ENCODE measurements at regions not wholly inside any gene's neighbourhood (a gene's known extent, or its start where the extent isn't known, plus 50 kb on each side); places are given as distances from the start of the nearest gene placed in this dataset.

DNA sequence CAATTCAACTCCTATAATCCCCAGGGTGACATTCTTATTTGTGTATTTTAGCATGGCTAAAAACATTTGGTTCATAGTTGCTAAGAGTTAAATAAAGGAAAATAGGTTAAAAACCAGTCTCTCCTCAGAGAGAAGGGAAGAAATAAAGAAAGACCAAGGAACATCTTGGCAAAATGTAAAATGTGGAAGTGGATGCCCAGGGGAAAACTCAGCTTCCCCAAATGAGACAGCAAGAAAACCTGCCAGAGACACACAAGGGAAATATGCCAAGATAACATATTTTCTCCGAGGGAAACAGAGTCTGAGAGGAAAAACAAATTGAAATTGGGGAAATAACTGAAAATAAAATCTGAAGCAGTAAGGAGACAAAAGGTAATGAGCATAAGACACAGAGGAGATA, 1569.3 kb downstream of the PCDH18 start:
- DNase-seq, result no peak
- H3K27me3 ChIP-seq (ENCODE audit: control insufficient read depth in 2 of 2, insufficient read depth in 2 of 2, low read length in 2 of 2), result no peaks in the 10 kb centered on the region
- H3K27ac Mint-ChIP-seq, result no peak overlapping the region
- no peak overlapping the region for H2AFZ ChIP-seq (ENCODE audit: insufficient read depth, low read depth, low read length, poor library complexity, severe bottlenecking)
- no peaks in the 10 kb centered on the region for H3K36me3 ChIP-seq (replicated peaks in 1 of 2; ENCODE audit: control insufficient read depth in 1 of 2, insufficient read depth in 2 of 2, low read length in 2 of 2)
- H3K4me2 ChIP-seq (replicated peaks; ENCODE audit: extremely low read depth, low read length, poor library complexity, severe bottlenecking), result no peak overlapping the region
- no peak overlapping the region for H3K4me3 ChIP-seq (replicated peaks in 1 of 3; ENCODE audit: low read depth in 2 of 3, low read length in 3 of 3)
- H3K9me3 Mint-ChIP-seq, result peaks cover 0 to 2% (median 0%) of the 10 kb centered on the region in 7 donors
- intact Hi-C loops (cut with micrococcal nuclease), result no loop called here
- no peak for TF ChIP-seq CTCF (IDR thresholded peaks at IDR 0.05)
- H3K4me1 ChIP-seq (ENCODE audit: control insufficient read depth in 1 of 2, insufficient read depth in 2 of 2, low read length in 2 of 2), result no peaks in the 10 kb centered on the region
- H3K79me2 ChIP-seq (ENCODE audit: insufficient read depth, low read length), result no peaks in the 10 kb centered on the region
- no peak overlapping the region for H3K9ac ChIP-seq (ENCODE audit: insufficient read depth, low read length, poor library complexity, severe bottlenecking)
- no peaks in the 10 kb centered on the region for H3K27me3 Mint-ChIP-seq (ENCODE audit: low read depth in 3 of 3)
- no peaks in the 10 kb centered on the region for H3K36me3 Mint-ChIP-seq
- H3K27ac ChIP-seq (ENCODE audit: low read depth in 1 of 2, low read length in 2 of 2), result no peak overlapping the region
- peaks cover 0 to 2% of the 10 kb centered on the region in 2 donors for H3K9me3 ChIP-seq (replicated peaks in 1 of 2; ENCODE audit: control insufficient read depth in 1 of 2, insufficient read depth in 1 of 2, low read length in 2 of 2)
- no peak overlapping the region for H3K4me3 Mint-ChIP-seq
- no peaks in the 10 kb centered on the region for H4K20me1 ChIP-seq (ENCODE audit: insufficient read depth, low read length)
- no peaks in the 10 kb centered on the region for H3K4me1 Mint-ChIP-seq
- WGBS (ENCODE audit: insufficient coverage), result no CpG with 5 or more reads among the region's 1 CpG

GRCh38 chr4:135949931-135950330, 1582.4 kb downstream of the PCDH18 start:
- Mint-ChIP-seq H3K27ac (no peak overlapping the region), H3K4me3 (no peak overlapping the region), H3K36me3 (no peaks in the 10 kb centered on the region), H3K4me1 (no peaks in the 10 kb centered on the region), H3K9me3 (peaks cover 0 to 4% (median 0%) of the 10 kb centered on the region in 7 donors), H3K27me3 (ENCODE audit: low read depth in 3 of 3) (no peaks in the 10 kb centered on the region)
- Histone ChIP-seq H3K4me3 (replicated peaks in 1 of 3; ENCODE audit: low read depth in 2 of 3, low read length in 3 of 3) (no peak overlapping the region), H3K9me3 (replicated peaks in 1 of 2; ENCODE audit: control insufficient read depth in 1 of 2, insufficient read depth in 1 of 2, low read length in 2 of 2) (peaks cover under 1 to 4% of the 10 kb centered on the region in 2 donors), H2AFZ (ENCODE audit: insufficient read depth, low read depth, low read length, poor library complexity, severe bottlenecking) (no peak overlapping the region), H3K27me3 (ENCODE audit: control insufficient read depth in 2 of 2, insufficient read depth in 2 of 2, low read length in 2 of 2) (no peaks in the 10 kb centered on the region), H3K79me2 (ENCODE audit: insufficient read depth, low read length) (no peaks in the 10 kb centered on the region), H3K36me3 (replicated peaks in 1 of 2; ENCODE audit: control insufficient read depth in 1 of 2, insufficient read depth in 2 of 2, low read length in 2 of 2) (no peaks in the 10 kb centered on the region), H3K27ac (ENCODE audit: low read depth in 1 of 2, low read length in 2 of 2) (no peak overlapping the region), H3K9ac (ENCODE audit: insufficient read depth, low read length, poor library complexity, severe bottlenecking) (no peak overlapping the region), H3K4me1 (ENCODE audit: control insufficient read depth in 1 of 2, insufficient read depth in 2 of 2, low read length in 2 of 2) (no peaks in the 10 kb centered on the region), H4K20me1 (ENCODE audit: insufficient read depth, low read length) (no peaks in the 10 kb centered on the region), H3K4me2 (replicated peaks; ENCODE audit: extremely low read depth, low read length, poor library complexity, severe bottlenecking) (no peak overlapping the region)
- TF ChIP-seq CTCF (IDR thresholded peaks at IDR 0.05), result no peak
- WGBS (ENCODE audit: insufficient coverage), result no CpG with 5 or more reads among the region's 3 CpGs
- no peak for DNase-seq
- intact Hi-C loops (cut with micrococcal nuclease), result no loop called here
